Endothelial cell of umbilical vein (primary cell): ENCODE measurements at regions not wholly inside any gene's neighbourhood (a gene's known extent, or its start where the extent isn't known, plus 50 kb on each side); places are given as distances from the start of the nearest gene placed in this dataset.

Experiments used
- BruUV-seq: library from RNA; stranded (reverse); fragments of 400-500 nt; replicated peaks from 2 replicates; lab custom pipeline; 2021; lab: Mats Ljungman, UMichigan
- CTCF ChIA-PET: fragments of 300-600, 350-600 bp; sonication (Branson Sonifier 250); formaldehyde crosslinking; loops from one replicate; lab custom pipeline; 2021; ENCODE audit warnings: antibody characterized with exemption, inconsistent platforms; lab: Charles Lee
- POLR2A ChIA-PET: fragments of 300-600, 350-600 bp; sonication (Branson Sonifier 250); formaldehyde crosslinking; loops from one replicate; lab custom pipeline; 2021; ENCODE audit warnings: antibody characterized with exemption, inconsistent platforms; lab: Charles Lee
- DNase-seq: peaks from one replicate; pipeline ENCODE4 v3.0.0-alpha.2; 2011; ENCODE audit warnings: low read depth, low spot score
- FAIRE-seq: peaks from 2 replicates; lab custom pipeline; 2011; peaks lifted over from hg19 to GRCh38; lab: Jason Lieb, UNC
- H2AFZ ChIP-seq: 2 replicates; pipeline ENCODE4 v1.6.0; 2012; ENCODE audit warnings: low read depth, low read length, control low read depth, inconsistent platforms
- H3K27ac ChIP-seq: 2 replicates; pipeline ENCODE4 v1.5.1; 2011; ENCODE audit warnings: low read depth, mild to moderate bottlenecking, control low read depth, low read length, moderate library complexity; ENCODE audit not compliant: insufficient read depth
- H3K27me3 ChIP-seq, 2 experiments: 2 replicates each; pipeline versions ENCODE4 v1.6.0 to v1.6.1; 2011; ENCODE audit warnings: low read length in 2 of 2, mixed read lengths in 1 of 2; ENCODE audit not compliant: control insufficient read depth in 2 of 2, insufficient read depth in 2 of 2
- H3K36me3 ChIP-seq, 2 experiments: 2 replicates in 1 of 2; 3 replicates in 1 of 2; pipeline ENCODE4 v1.5.1; 2011; ENCODE audit warnings: low read length in 2 of 2, mild to moderate bottlenecking in 1 of 2, moderate library complexity in 1 of 2; ENCODE audit not compliant: control insufficient read depth in 2 of 2, insufficient read depth in 2 of 2; ENCODE audit errors: extremely low read depth in 1 of 2
- H3K4me1 ChIP-seq: 3 replicates; pipeline ENCODE4 v1.5.1; 2011; ENCODE audit warnings: mild to moderate bottlenecking, low read length; ENCODE audit not compliant: control insufficient read depth, insufficient read depth; ENCODE audit errors: extremely low read depth
- H3K4me2 ChIP-seq: 2 replicates; pipeline ENCODE4 v1.6.1; 2011; ENCODE audit warnings: low read length, control low read depth, mixed read lengths; ENCODE audit not compliant: insufficient read depth
- H3K4me3 ChIP-seq, 3 experiments: fragments of 200-600 bp in 1 of 3; sonication (generic), shearing (Covaris generic) in 1 of 3; replicated peaks in 1 of 3; 2 replicates each; pipeline ENCODE4 v1.5.1; 2011 to 2016; ENCODE audit warnings: control low read depth in 3 of 3, low read length in 3 of 3, mild to moderate bottlenecking in 2 of 3, inconsistent platforms in 1 of 3, low read depth in 1 of 3, moderate library complexity in 1 of 3; ENCODE audit not compliant: insufficient read depth in 1 of 3
- H3K79me2 ChIP-seq: 2 replicates; pipeline ENCODE4 v1.6.0; 2012; ENCODE audit warnings: low read length, inconsistent platforms; ENCODE audit not compliant: control insufficient read depth, insufficient read depth
- H3K9ac ChIP-seq: replicated peaks from 2 replicates; pipeline ENCODE3; 2011; ENCODE audit warnings: low read length, control low read depth; ENCODE audit not compliant: insufficient read depth; ENCODE audit errors: extremely low read depth
- H3K9me1 ChIP-seq: replicated peaks from 3 replicates; pipeline ENCODE4 v1.6.0; 2011; ENCODE audit warnings: mild to moderate bottlenecking, low read length; ENCODE audit not compliant: control insufficient read depth, insufficient read depth; ENCODE audit errors: extremely low read depth
- H3K9me3 ChIP-seq: replicated peaks from 2 replicates; pipeline ENCODE4 v1.5.1; 2012; ENCODE audit warnings: low read length, inconsistent platforms; ENCODE audit not compliant: control insufficient read depth, insufficient read depth
- H4K20me1 ChIP-seq: replicated peaks from 2 replicates; pipeline ENCODE3; 2011; ENCODE audit warnings: mild to moderate bottlenecking, low read length; ENCODE audit not compliant: control insufficient read depth, insufficient read depth; ENCODE audit errors: extremely low read depth
- CTCF ChIP-seq, 2 donors: IDR thresholded peaks; 1 replicate in 1 of 2; 2 replicates in 1 of 2; pipeline ENCODE4 v1.5.1; 2011; ENCODE audit warnings: low read length in 2 of 2, mild to moderate bottlenecking in 2 of 2, moderate library complexity in 2 of 2, control low read depth in 1 of 2, inconsistent platforms in 1 of 2, low read depth in 1 of 2; ENCODE audit not compliant: insufficient read depth in 1 of 2; ENCODE audit errors: extremely low read depth in 1 of 2
- EZH2 ChIP-seq: IDR thresholded peaks from 2 replicates; pipeline ENCODE4 v1.6.1; 2012; ENCODE audit warnings: borderline replicate concordance, low read depth, mild to moderate bottlenecking, moderate library complexity, low read length, inconsistent platforms; ENCODE audit not compliant: severe bottlenecking
- FOS ChIP-seq: IDR thresholded peaks from 2 replicates; pipeline ENCODE4 v1.6.1; 2011; ENCODE audit warnings: mild to moderate bottlenecking, low read length, moderate library complexity, borderline replicate concordance; ENCODE audit not compliant: insufficient read depth
- GATA2 ChIP-seq: IDR thresholded peaks from 2 replicates; pipeline ENCODE4 v1.7.0; 2011; ENCODE audit warnings: low read depth, mild to moderate bottlenecking, moderate library complexity, mixed read lengths, low read length; ENCODE audit not compliant: insufficient read length, insufficient read depth
- JUN ChIP-seq: IDR thresholded peaks from 2 replicates; pipeline ENCODE4 v1.6.1; 2011; ENCODE audit warnings: borderline replicate concordance, low read depth; ENCODE audit not compliant: insufficient read length, insufficient read depth
- MAX ChIP-seq: IDR thresholded peaks from 2 replicates; pipeline ENCODE4 v1.6.1; 2011; ENCODE audit not compliant: insufficient read depth, insufficient read length
- MYC ChIP-seq: IDR thresholded peaks from one replicate; pipeline ENCODE4 v1.6.1; 2011; ENCODE audit warnings: mild to moderate bottlenecking, low read depth, low read length
- POLR2A ChIP-seq: IDR thresholded peaks from 2 replicates; pipeline ENCODE4 v1.6.1; 2012; ENCODE audit warnings: low read depth, mild to moderate bottlenecking, control low read depth, low read length
- POLR2AphosphoS5 ChIP-seq: IDR thresholded peaks from 2 replicates; pipeline ENCODE4 v1.6.1; 2012; ENCODE audit warnings: low read depth, mild to moderate bottlenecking, control low read depth, low read length, moderate library complexity; ENCODE audit not compliant: insufficient read depth
- dilution Hi-C: fragments of 300-500 bp; cut with MboI; formaldehyde crosslinking; loops from one replicate; pipeline ENCODE4 v1.15.0; 2019; ENCODE audit warnings: low sequenced_read_pairs; ENCODE audit not compliant: extremely low pct_ligation_motif_present
- intact Hi-C: fragments of 100-400 bp; cut with micrococcal nuclease; formaldehyde crosslinking; loops from one replicate; pipeline ENCODE4 v1.10.0; 2022

- DNase-seq (peak; percentile 30), FAIRE-seq (peak; percentile 40)
- no peaks in the 10 kb centered on the region for H3K79me2 ChIP-seq
- no TSS peak for BruUV-seq
- no peak overlapping the region for H3K9ac ChIP-seq
- H3K4me1 ChIP-seq: peaks cover 4% of the 10 kb centered on the region
- no peaks in the 10 kb centered on the region for H4K20me1 ChIP-seq
- H3K27me3 ChIP-seq: peaks cover 0 to 3% of the 10 kb centered on the region in 2 experiments
- no peaks in the 10 kb centered on the region for H3K9me3 ChIP-seq
- intact Hi-C loops (no loop called here), dilution Hi-C loops (no loop called here)
- POLR2A ChIA-PET: no interaction called here
- H3K4me2 ChIP-seq: no peak overlapping the region
- no peaks in the 10 kb centered on the region for H3K9me1 ChIP-seq
- TF ChIP-seq POLR2A (no peak), MAX (no peak), JUN (no peak), CTCF (IDR thresholded peaks at IDR 0.05; ENCODE audit: extremely low read depth in 1 of 2, insufficient read depth in 1 of 2, low read depth in 1 of 2, low read length in 2 of 2) (no peak), EZH2 (no peak), GATA2 (no peak), MYC (no peak), FOS (no peak), POLR2AphosphoS5 (no peak)
- no peak overlapping the region for H3K4me3 ChIP-seq
- H3K27ac ChIP-seq: no peak overlapping the region
- CTCF ChIA-PET: no interaction called here
- no peaks in the 10 kb centered on the region for H3K36me3 ChIP-seq
- no peak overlapping the region for H2AFZ ChIP-seq
These were observed 166.4 kb upstream of the TLE3 start for GRCh38 chr15:70264014-70264582.
